Heart right ventricle (tissue), 16 donors: ENCODE measurements at regions not wholly inside any gene's neighbourhood (a gene's known extent, or its start where the extent isn't known, plus 50 kb on each side); places are given as distances from the start of the nearest gene placed in this dataset.

Experiments
- ATAC-seq, 8 donors: fragments of 200-7000 bp; cut with Tn5 transposase; one replicate each; pipeline ENCODE4 v1.9.1; 2020; ENCODE audit warnings: mild to moderate bottlenecking in 8 of 8, moderate library complexity in 8 of 8, moderate number of reproducible peaks in 1 of 8
- DNase-seq, 2 donors: peaks; one replicate each; pipeline ENCODE4 v3.0.0-alpha.2; 2020
- H3K27ac ChIP-seq, 10 donors: fragments of 200-600 bp; sonication (generic) in 2 of 10; one replicate each; pipeline versions ENCODE4 v1.5.0 to v1.8.0; 2020 to 2022; ENCODE audit warnings: mild to moderate bottlenecking in 3 of 10
- H3K27me3 ChIP-seq, 7 donors: fragments of 200-600 bp; one replicate each; pipeline ENCODE4 v1.8.0; 2021 to 2022; ENCODE audit warnings: mild to moderate bottlenecking in 2 of 7
- H3K36me3 ChIP-seq, 9 donors: fragments of 200-600 bp; sonication (generic) in 1 of 9; one replicate each; pipeline versions ENCODE4 v1.5.0 to v1.8.0; 2020 to 2022; ENCODE audit warnings: mild to moderate bottlenecking in 2 of 9
- H3K4me1 ChIP-seq, 9 donors: fragments of 200-600 bp; sonication (generic) in 1 of 9; one replicate each; pipeline versions ENCODE4 v1.5.0 to v1.8.0; 2020 to 2022; ENCODE audit warnings: mild to moderate bottlenecking in 4 of 9
- H3K4me3 ChIP-seq, 10 donors: fragments of 200-600 bp; sonication (generic) in 2 of 10; one replicate each; pipeline versions ENCODE4 v1.5.0 to v1.8.0; 2020 to 2022; ENCODE audit warnings: mild to moderate bottlenecking in 7 of 10, moderate library complexity in 2 of 10
- H3K9me3 ChIP-seq, 11 donors: fragments of 200-600 bp in 10 of 11; sonication (generic) in 2 of 11; one replicate each; pipeline versions ENCODE4 v1.5.0 to v1.8.0; 2013 to 2022; ENCODE audit warnings: mild to moderate bottlenecking in 2 of 11, control low read depth in 1 of 11, moderate library complexity in 1 of 11
- WGBS, 2 donors: extraction: QIAGEN DNeasy Blood & Tissue Kit; methylation state at CpG; one replicate each; pipeline ENCODE4 v1.1.7; 2013; ENCODE audit warnings: inconsistent platforms in 1 of 2; 5-methylcytosine and 5-hydroxymethylcytosine counted together
- intact Hi-C, 10 donors: fragments of 100-400 bp; cut with DNase I; formaldehyde crosslinking; loops; one replicate each; pipeline versions ENCODE4 v1.11.1 to v1.14.2; 2022
- TF ChIP-seq, protein P1 (sequence below), 9 donors: fragments of 200-600 bp; sonication (generic) in 2 of 9; IDR thresholded peaks; one replicate each; pipeline versions ENCODE4 v1.5.0 to v1.8.0; 2021 to 2022; ENCODE audit warnings: antibody characterized with exemption in 9 of 9, mild to moderate bottlenecking in 5 of 9, moderate library complexity in 1 of 9
- donor health status: Arrhythmogenic right ventricular cardiomyopathy.
- donor health status: ischemic (EF 13 %, LVEDD 7.1; RV severe dilation, severe dysfunction).
- donor health status: healthy with polysubstance abuse.
- donor health status: DM: no; HTN: yes; CAD: no.
- donor health status: DM: no; HTN: no; CAD: no.
- donor health status: ischemic (EF 25% LVEDD 6.9; RV normal size, moderate dysfunction).
- donor health status: ischemic (EF 25% LVEDD 5.7; RV mildly dilated, moderate dysfunction).
- donor health status: healthy.
- donor health status: DM: yes; HTN: yes; CAD: no.
- donor health status: Ischemic cardiomyopathy.
- donor health status: ischemic (EF 35%, LVEDD 5.7; RV mildly dilated, moderate dysfunction).
- donor health status: nonischemic (EF 11% LVEDD 7.7; RV severe dilation, severe dysfunction).
- donor health status: DM: yes; HTN: yes; CAD: no.
- donor health status: PGD.
- donor health status: ischemic (EF 29% LVEDD 5.4; RV normal size, mild dysfunction).
- donor health status: nonischemic (EF 23%, LVEDD 6.1; RV moderate dilation, normal function).

DNA sequence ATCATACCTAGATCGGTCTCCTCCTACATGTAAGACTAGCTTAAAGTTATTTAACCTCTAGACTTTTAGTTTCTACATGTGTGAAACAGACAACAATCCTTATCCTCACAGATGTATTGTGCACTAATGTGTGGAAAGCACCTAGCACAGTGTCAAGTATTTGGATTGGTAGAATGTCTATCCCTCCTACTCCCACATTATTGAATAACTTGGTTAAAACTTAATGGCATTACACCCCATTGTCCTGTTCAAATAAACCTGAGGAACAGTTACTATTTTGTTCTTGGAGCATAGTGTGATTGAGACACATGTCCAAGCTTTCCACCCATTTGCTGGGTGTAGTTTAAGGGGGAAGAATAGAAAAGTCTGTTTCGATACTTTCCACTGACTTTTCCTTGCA, 208.8 kb upstream of the JUN start:
- no peak for DNase-seq
- TF ChIP-seq, protein P1, sequence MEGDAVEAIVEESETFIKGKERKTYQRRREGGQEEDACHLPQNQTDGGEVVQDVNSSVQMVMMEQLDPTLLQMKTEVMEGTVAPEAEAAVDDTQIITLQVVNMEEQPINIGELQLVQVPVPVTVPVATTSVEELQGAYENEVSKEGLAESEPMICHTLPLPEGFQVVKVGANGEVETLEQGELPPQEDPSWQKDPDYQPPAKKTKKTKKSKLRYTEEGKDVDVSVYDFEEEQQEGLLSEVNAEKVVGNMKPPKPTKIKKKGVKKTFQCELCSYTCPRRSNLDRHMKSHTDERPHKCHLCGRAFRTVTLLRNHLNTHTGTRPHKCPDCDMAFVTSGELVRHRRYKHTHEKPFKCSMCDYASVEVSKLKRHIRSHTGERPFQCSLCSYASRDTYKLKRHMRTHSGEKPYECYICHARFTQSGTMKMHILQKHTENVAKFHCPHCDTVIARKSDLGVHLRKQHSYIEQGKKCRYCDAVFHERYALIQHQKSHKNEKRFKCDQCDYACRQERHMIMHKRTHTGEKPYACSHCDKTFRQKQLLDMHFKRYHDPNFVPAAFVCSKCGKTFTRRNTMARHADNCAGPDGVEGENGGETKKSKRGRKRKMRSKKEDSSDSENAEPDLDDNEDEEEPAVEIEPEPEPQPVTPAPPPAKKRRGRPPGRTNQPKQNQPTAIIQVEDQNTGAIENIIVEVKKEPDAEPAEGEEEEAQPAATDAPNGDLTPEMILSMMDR (IDR thresholded peaks at IDR 0.05), result no peak

DNA sequence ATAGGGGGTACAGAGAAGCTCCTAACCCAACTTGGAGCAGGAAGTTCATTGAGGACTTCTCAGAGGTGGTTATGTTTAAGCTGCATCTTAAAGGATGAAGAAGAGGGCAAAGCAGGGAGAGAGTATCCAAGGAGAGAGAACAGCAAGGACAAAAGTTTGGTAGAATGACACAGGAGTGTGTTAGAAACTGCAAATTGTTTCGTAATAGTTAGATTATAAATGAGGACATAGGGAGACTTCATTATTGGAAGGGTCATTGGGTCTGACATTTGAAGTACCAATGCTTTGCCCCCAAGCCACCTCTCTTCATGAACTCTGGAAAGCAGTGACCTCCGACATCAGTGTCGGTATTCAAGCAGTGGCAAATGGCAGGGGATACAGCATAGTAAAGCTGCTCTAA, 209.6 kb upstream of the JUN start:
- Histone ChIP-seq H3K36me3 (no peaks in the 10 kb centered on the region), H3K27me3 (no peaks in the 10 kb centered on the region), H3K27ac (no peak overlapping the region), H3K9me3 (no peaks in the 10 kb centered on the region), H3K4me1 (peaks cover 0 to 10% (median 0%) of the 10 kb centered on the region in 9 donors), H3K4me3 (no peak overlapping the region)
- TF ChIP-seq, protein P1 (IDR thresholded peaks at IDR 0.05), result no peak
- no peak for ATAC-seq
- WGBS, 2 donors, result 95 to 96% methylated on average over 3 of the region's 3 CpGs
- no peak for DNase-seq
- intact Hi-C loops, result no loop called here

More for the DNA sequence above, 208.8 kb upstream of the JUN start:
- intact Hi-C loops, result no loop called here
- no peaks in the 10 kb centered on the region for H3K27me3 ChIP-seq
- no peak overlapping the region for H3K27ac ChIP-seq
- H3K9me3 ChIP-seq, result no peaks in the 10 kb centered on the region
- ATAC-seq, result no peak
- WGBS, 2 donors, result 98 to 100% methylated on average over 2 of the region's 2 CpGs
- H3K4me3 ChIP-seq, result no peak overlapping the region
- no peaks in the 10 kb centered on the region for H3K36me3 ChIP-seq
- H3K4me1 ChIP-seq, result peaks cover 0 to 17% (median 6%) of the 10 kb centered on the region in 9 donors

DNA sequence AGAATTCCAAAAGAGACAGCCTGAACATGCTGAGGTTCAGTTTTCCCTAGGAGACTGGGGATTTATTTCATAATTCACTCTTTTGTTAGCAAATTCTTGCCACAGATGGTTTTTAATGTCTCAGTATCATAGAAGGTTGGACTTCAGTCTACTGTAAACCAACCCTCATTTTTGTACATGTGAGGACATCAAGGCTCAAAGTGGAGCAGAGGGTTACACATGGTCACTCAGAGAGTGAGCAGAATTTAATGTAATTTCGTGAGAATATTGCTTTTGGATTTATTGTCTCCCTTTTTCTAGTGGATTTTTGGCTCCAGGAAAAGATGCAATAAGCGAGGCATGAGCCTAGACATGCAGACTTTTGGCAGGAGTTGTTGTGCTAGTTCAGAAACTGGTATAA, 210.8 kb upstream of the JUN start:
- no peaks in the 10 kb centered on the region for H3K36me3 ChIP-seq
- ATAC-seq (no peak), DNase-seq (no peak)
- no peaks in the 10 kb centered on the region for H3K27me3 ChIP-seq
- no peaks in the 10 kb centered on the region for H3K9me3 ChIP-seq
- TF ChIP-seq, protein P1 (IDR thresholded peaks at IDR 0.05), result no peak
- H3K27ac ChIP-seq, result no peak overlapping the region
- 75 to 93% methylated on average over 2 of the region's 2 CpGs for WGBS, 2 donors
- intact Hi-C loops, result no loop called here
- no peak overlapping the region for H3K4me3 ChIP-seq
- H3K4me1 ChIP-seq, result peaks cover 0 to 10% (median 0%) of the 10 kb centered on the region in 9 donors

DNA sequence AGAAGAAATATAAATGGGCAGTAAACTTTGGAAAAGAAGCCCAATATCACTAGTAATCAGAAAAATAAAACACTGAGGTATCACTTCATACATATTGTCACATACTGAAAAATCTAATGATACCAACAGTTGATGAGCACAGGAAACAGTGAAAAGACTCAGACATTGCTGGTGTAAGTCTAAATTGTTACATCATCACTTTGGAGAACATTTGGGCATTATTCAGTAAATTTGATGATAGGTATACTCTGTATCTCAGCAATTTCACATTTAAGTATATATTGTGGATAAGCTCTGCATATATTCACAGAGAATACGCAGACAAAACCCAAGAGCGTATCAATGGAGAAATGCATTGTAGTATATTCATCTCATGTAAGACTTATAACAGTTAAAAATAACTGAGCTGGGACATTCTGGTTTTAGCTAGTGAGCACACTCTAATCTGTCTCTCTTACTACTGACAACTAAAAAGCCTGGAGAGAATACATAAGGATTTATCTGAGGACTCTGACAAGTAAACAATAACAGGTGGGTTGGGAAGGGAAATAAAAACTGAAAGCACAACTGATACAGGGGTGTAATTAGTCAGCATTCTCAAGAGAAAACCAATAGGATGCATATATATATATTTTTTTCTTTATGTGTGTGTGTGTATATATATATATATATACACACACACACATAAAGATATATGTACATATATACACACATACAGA, 212.7 kb upstream of the JUN start:
- DNase-seq (no peak), ATAC-seq (peak in 5 of 8 donors; percentile 25 to 92 (median 59))
- TF ChIP-seq, protein P1 (IDR thresholded peaks at IDR 0.05), result no peak
- intact Hi-C loops, result no loop called here
- no peak overlapping the region for H3K27ac ChIP-seq
- peaks cover 0 to 10% (median 0%) of the 10 kb centered on the region in 9 donors for H3K4me1 ChIP-seq
- WGBS, 2 donors, result 83% methylated on average over 2 of the region's 2 CpGs
- no peaks in the 10 kb centered on the region for H3K36me3 ChIP-seq
- no peaks in the 10 kb centered on the region for H3K27me3 ChIP-seq
- H3K9me3 ChIP-seq, result no peaks in the 10 kb centered on the region
- no peak overlapping the region for H3K4me3 ChIP-seq
